Keratinocyte (primary cell): ENCODE measurements at regions not wholly inside any gene's neighbourhood (a gene's known extent, or its start where the extent isn't known, plus 50 kb on each side); places are given as distances from the start of the nearest gene placed in this dataset.

Experiments used
- EZH2 ChIP-seq: IDR thresholded peaks from one replicate; pipeline ENCODE4 v1.6.1; 2012; ENCODE audit warnings: inconsistent platforms, mild to moderate bottlenecking, low read length, moderate library complexity
- TF ChIP-seq, protein P1 (sequence below), 3 experiments: IDR thresholded peaks in 1 of 3; conservative IDR thresholded peaks in 1 of 3; optimal IDR thresholded peaks in 1 of 3; 2 replicates in 2 of 3; 3 replicates in 1 of 3; pipeline versions ENCODE3 to v1.5.1; 2011; ENCODE audit warnings: low read length in 3 of 3, mild to moderate bottlenecking in 3 of 3, moderate library complexity in 2 of 3, control low read depth in 1 of 3, inconsistent platforms in 1 of 3; ENCODE audit not compliant: insufficient read depth in 2 of 3; ENCODE audit errors: extremely low read depth in 1 of 3

- TF ChIP-seq, protein P1, sequence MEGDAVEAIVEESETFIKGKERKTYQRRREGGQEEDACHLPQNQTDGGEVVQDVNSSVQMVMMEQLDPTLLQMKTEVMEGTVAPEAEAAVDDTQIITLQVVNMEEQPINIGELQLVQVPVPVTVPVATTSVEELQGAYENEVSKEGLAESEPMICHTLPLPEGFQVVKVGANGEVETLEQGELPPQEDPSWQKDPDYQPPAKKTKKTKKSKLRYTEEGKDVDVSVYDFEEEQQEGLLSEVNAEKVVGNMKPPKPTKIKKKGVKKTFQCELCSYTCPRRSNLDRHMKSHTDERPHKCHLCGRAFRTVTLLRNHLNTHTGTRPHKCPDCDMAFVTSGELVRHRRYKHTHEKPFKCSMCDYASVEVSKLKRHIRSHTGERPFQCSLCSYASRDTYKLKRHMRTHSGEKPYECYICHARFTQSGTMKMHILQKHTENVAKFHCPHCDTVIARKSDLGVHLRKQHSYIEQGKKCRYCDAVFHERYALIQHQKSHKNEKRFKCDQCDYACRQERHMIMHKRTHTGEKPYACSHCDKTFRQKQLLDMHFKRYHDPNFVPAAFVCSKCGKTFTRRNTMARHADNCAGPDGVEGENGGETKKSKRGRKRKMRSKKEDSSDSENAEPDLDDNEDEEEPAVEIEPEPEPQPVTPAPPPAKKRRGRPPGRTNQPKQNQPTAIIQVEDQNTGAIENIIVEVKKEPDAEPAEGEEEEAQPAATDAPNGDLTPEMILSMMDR (optimal IDR thresholded peaks at IDR 0.05 in 1 of 3, IDR thresholded peaks at IDR 0.05 in 1 of 3, conservative IDR thresholded peaks at IDR 0.05 in 1 of 3; ENCODE audit: extremely low read depth in 1 of 3, insufficient read depth in 2 of 3, low read length in 3 of 3), result no peak
- no peak for TF ChIP-seq EZH2
These were observed 112.9 kb downstream of the TBX5 start for GRCh38 chr12:114293073-114293472.
